Suprapubic skin (tissue), 4 donors: ENCODE measurements at regions not wholly inside any gene's neighbourhood (a gene's known extent, or its start where the extent isn't known, plus 50 kb on each side); places are given as distances from the start of the nearest gene placed in this dataset.

Experiments used
- DNase-seq, 2 donors: peaks; one replicate each; pipeline ENCODE4 v3.0.0-alpha.2; 2019; ENCODE audit warnings: low spot score in 2 of 2
- H3K27ac ChIP-seq: fragments of 200-600 bp; sonication (generic); one replicate; pipeline ENCODE4 v1.5.1; 2019
- H3K27me3 ChIP-seq: fragments of 200-600 bp; sonication (generic); one replicate; pipeline ENCODE4 v1.5.1; 2019
- H3K36me3 ChIP-seq: fragments of 200-600 bp; sonication (generic); one replicate; pipeline ENCODE4 v1.5.1; 2019
- H3K4me1 ChIP-seq: fragments of 200-600 bp; sonication (generic); one replicate; pipeline ENCODE4 v1.5.1; 2019
- H3K4me3 ChIP-seq: fragments of 200-600 bp; sonication (generic); one replicate; pipeline ENCODE4 v1.5.1; 2019; ENCODE audit warnings: mild to moderate bottlenecking
- H3K9me3 ChIP-seq: fragments of 200-600 bp; sonication (generic); one replicate; pipeline ENCODE4 v1.5.1; 2019
- EP300 ChIP-seq: sonication (generic); formaldehyde crosslinking; IDR thresholded peaks from one replicate; pipeline ENCODE4 v1.6.1; 2017; ENCODE audit warnings: antibody characterized with exemption
- POLR2A ChIP-seq, 2 donors: fragments of 450-650 bp; IDR thresholded peaks; one replicate each; pipeline ENCODE4 v1.6.1; 2017; ENCODE audit warnings: antibody characterized with exemption in 2 of 2, mild to moderate bottlenecking in 2 of 2, moderate library complexity in 2 of 2
- POLR2AphosphoS5 ChIP-seq, 3 donors: sonication (generic); formaldehyde crosslinking; IDR thresholded peaks; one replicate each; pipeline ENCODE4 v1.6.1; 2017; ENCODE audit warnings: antibody characterized with exemption in 3 of 3
- WGBS: methylation state at CpG from one replicate; pipeline ENCODE4 v1.1.5; 2018; 5-methylcytosine and 5-hydroxymethylcytosine counted together
- TF ChIP-seq, protein P1 (sequence below), 2 donors: fragments of 200-600 bp in 1 of 2; fragments of 450-650 bp in 1 of 2; sonication (generic) in 1 of 2; IDR thresholded peaks; one replicate each; pipeline ENCODE4 v1.5.1; 2016 to 2019; ENCODE audit warnings: antibody characterized with exemption in 2 of 2, mild to moderate bottlenecking in 1 of 2, moderate library complexity in 1 of 2

DNA sequence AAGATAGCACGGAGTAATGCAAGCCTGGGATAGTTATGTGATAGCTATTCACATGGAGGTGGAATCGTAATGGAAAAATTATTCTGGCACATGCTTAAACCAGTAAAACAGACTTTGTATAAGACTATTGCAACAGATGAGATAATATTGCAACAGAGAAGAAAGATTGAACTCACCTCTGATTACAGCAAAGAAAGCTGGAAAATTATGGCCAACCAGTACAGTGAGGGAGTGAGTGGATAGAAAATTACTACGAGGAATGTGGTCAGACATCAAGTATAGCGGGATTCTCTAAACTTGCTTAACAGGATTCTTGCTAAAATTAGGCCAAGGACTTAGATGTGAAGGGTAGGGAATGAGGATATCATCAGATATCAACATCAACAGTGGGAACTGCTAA, 397.6 kb upstream of the KLHL1 start:
- no peak for TF ChIP-seq EP300
- TF ChIP-seq, protein P1, sequence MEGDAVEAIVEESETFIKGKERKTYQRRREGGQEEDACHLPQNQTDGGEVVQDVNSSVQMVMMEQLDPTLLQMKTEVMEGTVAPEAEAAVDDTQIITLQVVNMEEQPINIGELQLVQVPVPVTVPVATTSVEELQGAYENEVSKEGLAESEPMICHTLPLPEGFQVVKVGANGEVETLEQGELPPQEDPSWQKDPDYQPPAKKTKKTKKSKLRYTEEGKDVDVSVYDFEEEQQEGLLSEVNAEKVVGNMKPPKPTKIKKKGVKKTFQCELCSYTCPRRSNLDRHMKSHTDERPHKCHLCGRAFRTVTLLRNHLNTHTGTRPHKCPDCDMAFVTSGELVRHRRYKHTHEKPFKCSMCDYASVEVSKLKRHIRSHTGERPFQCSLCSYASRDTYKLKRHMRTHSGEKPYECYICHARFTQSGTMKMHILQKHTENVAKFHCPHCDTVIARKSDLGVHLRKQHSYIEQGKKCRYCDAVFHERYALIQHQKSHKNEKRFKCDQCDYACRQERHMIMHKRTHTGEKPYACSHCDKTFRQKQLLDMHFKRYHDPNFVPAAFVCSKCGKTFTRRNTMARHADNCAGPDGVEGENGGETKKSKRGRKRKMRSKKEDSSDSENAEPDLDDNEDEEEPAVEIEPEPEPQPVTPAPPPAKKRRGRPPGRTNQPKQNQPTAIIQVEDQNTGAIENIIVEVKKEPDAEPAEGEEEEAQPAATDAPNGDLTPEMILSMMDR (IDR thresholded peaks at IDR 0.05) = no peak
- no peak for TF ChIP-seq POLR2A (IDR thresholded peaks at IDR 0.05)
- Histone ChIP-seq H3K27me3 (no peaks in the 10 kb centered on the region), H3K9me3 (no peaks in the 10 kb centered on the region), H3K36me3 (no peaks in the 10 kb centered on the region), H3K4me3 (no peak overlapping the region), H3K4me1 (no peaks in the 10 kb centered on the region), H3K27ac (no peak overlapping the region)
- no peak for DNase-seq
- WGBS = 51% methylated on average over 4 of the region's 4 CpGs

DNA sequence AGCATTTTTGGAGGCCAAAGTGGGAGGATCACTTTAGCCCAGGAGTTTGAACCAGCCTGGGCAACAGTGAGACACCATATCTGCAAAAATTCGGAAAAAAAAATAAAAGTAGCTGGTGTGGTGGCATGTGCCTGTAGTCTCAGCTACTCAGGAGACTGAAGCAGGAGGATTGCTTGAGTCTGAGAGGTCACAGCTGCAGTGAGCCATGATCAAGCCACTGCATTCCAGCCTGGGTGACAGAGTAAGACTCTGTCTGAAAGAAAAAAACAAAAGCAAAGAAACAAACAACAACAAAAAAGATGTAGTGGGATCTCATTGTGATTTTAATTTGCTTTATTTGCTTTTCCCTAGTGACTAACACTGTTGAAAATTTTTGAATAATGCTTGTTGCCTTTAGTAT, 394.7 kb upstream of the KLHL1 start:
- no peaks in the 10 kb centered on the region for H3K4me1 ChIP-seq
- TF ChIP-seq EP300 (no peak), POLR2AphosphoS5 (IDR thresholded peaks at IDR 0.05) (no peak), POLR2A (IDR thresholded peaks at IDR 0.05) (no peak)
- TF ChIP-seq, protein P1 (IDR thresholded peaks at IDR 0.05) = no peak
- H3K27ac ChIP-seq = no peak overlapping the region
- H3K4me3 ChIP-seq = no peak overlapping the region
- H3K9me3 ChIP-seq = no peaks in the 10 kb centered on the region
- H3K27me3 ChIP-seq = no peaks in the 10 kb centered on the region
- no peak for DNase-seq
- H3K36me3 ChIP-seq = no peaks in the 10 kb centered on the region
- WGBS = 58% methylated on average over 1 of the region's 1 CpG

DNA sequence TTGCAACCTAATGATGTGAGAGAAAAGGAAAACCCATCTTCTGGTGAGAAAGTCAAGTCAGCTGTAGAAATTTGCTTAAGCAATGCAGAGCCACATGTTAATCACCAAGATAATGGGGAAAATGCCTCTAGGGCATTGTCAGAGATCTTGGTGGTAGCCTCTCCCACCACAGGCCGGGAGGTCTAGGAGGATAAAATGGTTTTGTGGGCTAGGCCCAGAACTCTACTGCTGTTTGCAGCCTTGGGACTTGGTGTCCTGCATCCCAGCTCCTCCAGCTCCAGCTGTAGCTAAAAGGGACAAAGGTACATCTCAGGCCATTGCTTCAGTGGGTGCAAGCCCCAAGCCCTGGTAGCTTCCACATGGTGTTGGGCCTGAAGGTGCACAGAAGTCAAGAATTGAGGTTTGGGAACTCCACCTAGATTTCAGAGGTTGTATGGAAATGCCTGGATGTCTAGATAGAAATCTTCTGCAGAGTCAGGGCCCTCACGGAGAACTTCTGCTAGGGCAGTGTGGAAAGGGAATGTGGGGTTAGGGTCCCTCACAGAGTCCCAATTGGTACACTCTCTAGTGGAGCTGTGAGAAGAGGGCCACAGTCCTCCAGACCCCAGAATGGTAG, 382.2 kb upstream of the KLHL1 start:
- Histone ChIP-seq H3K36me3 (no peaks in the 10 kb centered on the region), H3K9me3 (no peaks in the 10 kb centered on the region), H3K27me3 (no peaks in the 10 kb centered on the region), H3K4me3 (no peak overlapping the region), H3K27ac (no peak overlapping the region), H3K4me1 (no peaks in the 10 kb centered on the region)
- 90% methylated on average over 1 of the region's 2 CpGs for WGBS
- no peak for TF ChIP-seq EP300
- TF ChIP-seq POLR2A (IDR thresholded peaks at IDR 0.05) = no peak
- TF ChIP-seq POLR2AphosphoS5 (IDR thresholded peaks at IDR 0.05) = no peak
- TF ChIP-seq, protein P1 (IDR thresholded peaks at IDR 0.05) = no peak
- no peak for DNase-seq

DNA sequence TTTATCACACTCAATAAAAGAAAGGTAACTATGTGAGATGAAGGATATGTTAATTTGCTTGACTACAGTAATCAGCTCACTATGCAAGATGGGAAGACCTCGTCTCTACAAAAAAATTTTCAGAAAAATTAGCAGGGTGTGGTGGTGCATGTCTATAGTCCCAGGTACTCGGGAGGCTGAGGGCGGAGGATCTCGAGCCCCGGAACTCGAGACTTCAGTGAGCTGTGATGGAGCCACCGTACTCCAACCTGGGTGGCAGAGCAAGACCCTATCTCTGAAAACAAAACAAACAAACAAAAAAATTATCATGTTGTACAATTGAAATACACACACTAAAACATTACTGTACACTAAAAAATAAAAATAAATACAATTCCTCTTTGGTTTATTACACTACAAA, 376.7 kb upstream of the KLHL1 start:
- no peak for TF ChIP-seq EP300
- no peaks in the 10 kb centered on the region for H3K27me3 ChIP-seq
- no peak overlapping the region for H3K27ac ChIP-seq
- H3K9me3 ChIP-seq = no peaks in the 10 kb centered on the region
- DNase-seq = no peak
- no peaks in the 10 kb centered on the region for H3K4me1 ChIP-seq
- no peaks in the 10 kb centered on the region for H3K36me3 ChIP-seq
- WGBS = 90% methylated on average over 7 of the region's 7 CpGs
- H3K4me3 ChIP-seq = no peak overlapping the region

DNA sequence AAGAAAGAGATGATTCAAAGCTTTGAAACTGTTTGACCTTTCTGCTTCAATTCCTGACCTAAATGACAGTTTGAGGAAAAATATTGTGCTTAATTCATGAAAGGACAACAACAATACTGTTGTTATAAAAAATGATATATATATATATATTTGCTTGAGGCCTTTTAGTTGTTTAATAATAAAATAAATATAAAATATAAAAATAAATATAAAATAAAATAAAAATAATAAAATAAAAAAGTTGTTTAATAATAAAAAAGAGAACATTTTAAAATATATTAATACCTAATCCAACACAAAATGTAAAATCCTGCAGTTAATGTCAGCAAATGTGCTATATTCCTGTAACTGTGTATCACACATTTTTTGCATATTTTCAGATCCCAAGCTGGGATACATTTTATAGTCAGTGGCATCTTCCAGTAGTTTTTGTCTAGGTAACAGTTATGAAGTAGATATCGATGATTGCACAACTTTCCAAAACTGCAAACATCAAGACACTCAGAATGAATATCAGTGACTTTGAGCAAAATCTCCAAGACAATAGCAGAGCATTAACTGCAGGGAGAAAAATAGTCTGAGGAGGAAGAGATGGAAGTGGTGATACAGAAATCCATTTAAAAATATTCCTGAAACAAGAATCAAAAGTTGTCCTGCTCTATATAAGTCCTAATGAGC, 375.5 kb upstream of the KLHL1 start:
- TF ChIP-seq POLR2AphosphoS5 (IDR thresholded peaks at IDR 0.05) = no peak
- no peak for TF ChIP-seq POLR2A (IDR thresholded peaks at IDR 0.05)
- no peak for TF ChIP-seq EP300
- TF ChIP-seq, protein P1 (IDR thresholded peaks at IDR 0.05) = no peak
- WGBS = 100% methylated on average over 1 of the region's 1 CpG
- H3K4me3 ChIP-seq = no peak overlapping the region
- H3K27me3 ChIP-seq = no peaks in the 10 kb centered on the region
- H3K9me3 ChIP-seq = no peaks in the 10 kb centered on the region
- no peak overlapping the region for H3K27ac ChIP-seq
- no peaks in the 10 kb centered on the region for H3K36me3 ChIP-seq
- no peak for DNase-seq
- no peaks in the 10 kb centered on the region for H3K4me1 ChIP-seq
